CD14-positive monocyte (primary cell): ENCODE measurements at regions not wholly inside any gene's neighbourhood (a gene's known extent, or its start where the extent isn't known, plus 50 kb on each side); places are given as distances from the start of the nearest gene placed in this dataset.

Source experiments
- DNase-seq, 3 donors: peaks; one replicate each; pipeline ENCODE4 v3.0.0-alpha.2; 2011 to 2022
- H2AFZ ChIP-seq: 2 replicates; pipeline ENCODE4 v1.6.0; 2012; ENCODE audit warnings: mild to moderate bottlenecking, low read depth, low read length, inconsistent platforms; ENCODE audit not compliant: insufficient read depth, poor library complexity, severe bottlenecking
- H3K27ac ChIP-seq, 2 donors: 1 replicate in 1 of 2; 2 replicates in 1 of 2; pipeline ENCODE4 v1.5.1; 2012 to 2013; ENCODE audit warnings: low read length in 2 of 2, control low read depth in 1 of 2, inconsistent platforms in 1 of 2, low read depth in 1 of 2, mild to moderate bottlenecking in 1 of 2
- H3K27me3 ChIP-seq, 2 donors: one replicate each; pipeline versions ENCODE4 v1.6.0 to v1.6.1; 2011 to 2013; ENCODE audit warnings: low read length in 2 of 2; ENCODE audit not compliant: control insufficient read depth in 2 of 2, insufficient read depth in 2 of 2
- H3K36me3 ChIP-seq, 2 donors: replicated peaks in 1 of 2; 1 replicate in 1 of 2; 2 replicates in 1 of 2; pipeline versions ENCODE4 v1.5.1 to v1.6.1; 2012 to 2013; ENCODE audit warnings: low read length in 2 of 2, control low read depth in 1 of 2, inconsistent platforms in 1 of 2, mild to moderate bottlenecking in 1 of 2; ENCODE audit not compliant: insufficient read depth in 2 of 2, control insufficient read depth in 1 of 2
- H3K4me1 ChIP-seq, 2 donors: 1 replicate in 1 of 2; 2 replicates in 1 of 2; pipeline versions ENCODE4 v1.5.1 to v1.6.1; 2012 to 2013; ENCODE audit warnings: low read length in 2 of 2, control low read depth in 1 of 2, inconsistent platforms in 1 of 2, mild to moderate bottlenecking in 1 of 2, moderate library complexity in 1 of 2; ENCODE audit not compliant: insufficient read depth in 2 of 2, control insufficient read depth in 1 of 2
- H3K4me2 ChIP-seq: replicated peaks from 2 replicates; pipeline ENCODE3; 2012; ENCODE audit warnings: low read length, moderate library complexity, mild to moderate bottlenecking; ENCODE audit not compliant: poor library complexity, severe bottlenecking; ENCODE audit errors: extremely low read depth
- H3K4me3 ChIP-seq, 3 experiments: fragments of 200-600 bp in 1 of 3; sonication (generic) in 1 of 3; replicated peaks in 1 of 3; 1 replicate in 2 of 3; 2 replicates in 1 of 3; pipeline ENCODE4 v1.5.1; 2011 to 2013; ENCODE audit warnings: low read length in 3 of 3, mild to moderate bottlenecking in 3 of 3, control low read depth in 2 of 3, low read depth in 2 of 3, inconsistent platforms in 1 of 3, moderate library complexity in 1 of 3
- H3K79me2 ChIP-seq: 2 replicates; pipeline ENCODE4 v1.6.0; 2012; ENCODE audit warnings: mild to moderate bottlenecking, control low read depth, inconsistent platforms, low read length, moderate library complexity; ENCODE audit not compliant: insufficient read depth
- H3K9ac ChIP-seq: 2 replicates; pipeline ENCODE4 v1.6.0; 2017; ENCODE audit warnings: low read length, mild to moderate bottlenecking; ENCODE audit not compliant: insufficient read depth, poor library complexity, severe bottlenecking
- H3K9me3 ChIP-seq, 2 donors: replicated peaks in 1 of 2; 1 replicate in 1 of 2; 2 replicates in 1 of 2; pipeline versions ENCODE4 v1.5.1 to v1.6.1; 2012 to 2013; ENCODE audit warnings: low read length in 2 of 2, control low read depth in 1 of 2; ENCODE audit not compliant: control insufficient read depth in 1 of 2, insufficient read depth in 1 of 2
- H4K20me1 ChIP-seq: 2 replicates; pipeline ENCODE4 v1.6.0; 2012; ENCODE audit warnings: mild to moderate bottlenecking, low read length, control low read depth, moderate library complexity; ENCODE audit not compliant: insufficient read depth
- H3K27ac Mint-ChIP-seq, 7 donors: one replicate each; pipeline ENCODE4 v1.8.0; 2020; ENCODE audit warnings: mild to moderate bottlenecking in 7 of 7, mixed read lengths in 7 of 7, moderate library complexity in 6 of 7, inconsistent platforms in 2 of 7
- H3K27me3 Mint-ChIP-seq, 3 donors: one replicate each; pipeline ENCODE4 v1.8.0; 2021 to 2022; ENCODE audit warnings: low read depth in 3 of 3, mild to moderate bottlenecking in 3 of 3, mixed read lengths in 3 of 3, moderate library complexity in 3 of 3, inconsistent platforms in 1 of 3
- H3K36me3 Mint-ChIP-seq, 2 donors: one replicate each; pipeline ENCODE4 v1.8.0; 2020; ENCODE audit warnings: mixed read lengths in 2 of 2, inconsistent platforms in 1 of 2, mild to moderate bottlenecking in 1 of 2
- H3K4me1 Mint-ChIP-seq: one replicate; pipeline ENCODE4 v1.8.0; 2020; ENCODE audit warnings: mild to moderate bottlenecking, mixed read lengths
- H3K4me3 Mint-ChIP-seq, 2 donors: one replicate each; pipeline ENCODE4 v1.8.0; 2020; ENCODE audit warnings: mild to moderate bottlenecking in 2 of 2, mixed read lengths in 2 of 2, moderate library complexity in 1 of 2
- H3K9me3 Mint-ChIP-seq, 7 donors: one replicate each; pipeline ENCODE4 v1.8.0; 2020 to 2022; ENCODE audit warnings: mixed read lengths in 7 of 7, mild to moderate bottlenecking in 6 of 7, moderate library complexity in 6 of 7, inconsistent platforms in 2 of 7
- CTCF ChIP-seq: fragments of 200-600 bp; IDR thresholded peaks from one replicate; pipeline ENCODE4 v1.8.0; 2022; ENCODE audit warnings: antibody characterized with exemption, mild to moderate bottlenecking
- WGBS: methylation state at CpG from one replicate; pipeline ENCODE4 v1.1.5; 2013; ENCODE audit warnings: missing lambda C conversion rate; ENCODE audit not compliant: insufficient coverage; 5-methylcytosine and 5-hydroxymethylcytosine counted together
- intact Hi-C, 2 donors: fragments of 100-400 bp; cut with micrococcal nuclease; formaldehyde crosslinking; loops; one replicate each; pipeline versions ENCODE4 v1.15.0 to v1.15.1; 2023

GRCh38 chr1:192053531-192053971 is 104.7 kb upstream of the RGS18 start:
- Mint-ChIP-seq H3K9me3 (peaks cover under 1 to 12% (median 5%) of the 10 kb centered on the region in 7 donors), H3K4me1 (peaks cover 4% of the 10 kb centered on the region), H3K27me3 (no peaks in the 10 kb centered on the region), H3K36me3 (no peaks in the 10 kb centered on the region), H3K27ac (no peak overlapping the region), H3K4me3 (no peak overlapping the region)
- H3K9ac ChIP-seq = no peak overlapping the region
- H3K4me2 ChIP-seq = no peak overlapping the region
- WGBS = no CpG with 5 or more reads among the region's 2 CpGs
- H4K20me1 ChIP-seq = no peaks in the 10 kb centered on the region
- peaks cover 3 to 10% of the 10 kb centered on the region in 2 donors for H3K9me3 ChIP-seq
- H3K27me3 ChIP-seq = no peaks in the 10 kb centered on the region
- H2AFZ ChIP-seq = no peak overlapping the region
- no peaks in the 10 kb centered on the region for H3K36me3 ChIP-seq
- no peak for TF ChIP-seq CTCF
- peaks cover 0 to 2% of the 10 kb centered on the region in 2 donors for H3K4me1 ChIP-seq
- intact Hi-C loops = no loop called here
- no peak for DNase-seq
- no peak overlapping the region for H3K27ac ChIP-seq
- no peaks in the 10 kb centered on the region for H3K79me2 ChIP-seq
- H3K4me3 ChIP-seq = no peak overlapping the region

DNA sequence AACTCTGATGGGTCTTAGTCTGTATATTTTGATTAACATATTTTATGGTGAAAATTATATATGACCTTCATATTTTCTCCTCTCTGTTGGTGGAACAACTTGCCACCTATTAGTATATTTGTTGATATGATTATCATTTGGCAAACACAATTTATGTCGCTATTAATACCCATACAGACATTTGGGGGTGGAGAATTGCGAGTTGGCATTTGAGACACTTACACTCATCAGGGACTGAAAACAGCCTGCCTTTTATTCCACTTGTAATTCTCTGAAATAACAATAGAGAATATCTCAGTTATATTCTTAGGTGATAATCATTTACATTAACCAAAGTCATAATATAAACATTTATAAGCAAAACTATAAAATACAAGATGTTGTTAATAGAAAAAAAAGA is 100.5 kb upstream of the RGS18 start:
- no peak overlapping the region for H3K4me3 Mint-ChIP-seq

More for the DNA sequence above, 100.5 kb upstream of the RGS18 start:
- H4K20me1 ChIP-seq = no peaks in the 10 kb centered on the region
- WGBS = no CpG with 5 or more reads among the region's 2 CpGs
- no peak for DNase-seq
- H3K36me3 ChIP-seq = no peaks in the 10 kb centered on the region
- H3K4me3 ChIP-seq = no peak overlapping the region
- H3K4me1 Mint-ChIP-seq = no peaks in the 10 kb centered on the region
- no peaks in the 10 kb centered on the region for H3K27me3 Mint-ChIP-seq
- no peak overlapping the region for H3K9ac ChIP-seq
- no peaks in the 10 kb centered on the region for H3K27me3 ChIP-seq
- no peaks in the 10 kb centered on the region for H3K4me1 ChIP-seq
- no peak overlapping the region for H2AFZ ChIP-seq
- no peaks in the 10 kb centered on the region for H3K79me2 ChIP-seq
- H3K9me3 Mint-ChIP-seq = peaks cover 0 to 5% (median 0%) of the 10 kb centered on the region in 7 donors
- H3K27ac ChIP-seq = no peak overlapping the region
- intact Hi-C loops = no loop called here
- no peak overlapping the region for H3K4me2 ChIP-seq
- H3K9me3 ChIP-seq = no peaks in the 10 kb centered on the region
- no peak for TF ChIP-seq CTCF
- H3K36me3 Mint-ChIP-seq = no peaks in the 10 kb centered on the region
- H3K27ac Mint-ChIP-seq = no peak overlapping the region
